ENCODE measurements at regions not wholly inside any gene's neighbourhood (a gene's known extent, or its start where the extent isn't known, plus 50 kb on each side); places are given as distances from the start of the nearest gene placed in this dataset.

- no peak for TF ChIP-seq CTCF (IDR thresholded peaks at IDR 0.05; ENCODE audit: insufficient read depth, low read depth, low read length, missing control alignments)
- no peak for DNase-seq (ENCODE audit: low read depth)
- no peak overlapping the region for H3K4me3 ChIP-seq (ENCODE audit: low read depth, low read length)
Measured at GRCh38 chrX:36508042-36508441, 500.1 kb upstream of the FAM47C start.

DNA sequence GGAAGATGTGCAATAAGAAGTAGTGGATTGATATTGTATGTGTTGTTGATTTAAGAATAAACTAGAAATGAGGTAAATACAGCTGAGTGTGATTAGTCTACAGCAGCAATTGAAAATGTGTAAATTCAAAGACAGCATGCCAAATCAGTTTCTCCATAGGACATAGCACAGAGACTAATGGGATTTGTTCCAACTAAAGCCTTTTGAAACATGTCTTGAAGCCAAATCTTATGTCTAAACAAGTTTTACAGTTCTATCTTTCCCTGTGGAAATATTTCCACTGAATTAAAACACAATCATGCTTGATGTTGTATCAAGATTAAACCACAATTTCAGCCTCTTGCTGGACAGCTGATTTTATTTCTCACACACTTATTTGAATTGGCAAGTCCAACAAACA lies 497.4 kb upstream of the FAM47C start:
- TF ChIP-seq CTCF (IDR thresholded peaks at IDR 0.05; ENCODE audit: insufficient read depth, low read depth, low read length, missing control alignments) = no peak
- no peak overlapping the region for H3K4me3 ChIP-seq (ENCODE audit: low read depth, low read length)
- no peak for DNase-seq (ENCODE audit: low read depth)

DNA sequence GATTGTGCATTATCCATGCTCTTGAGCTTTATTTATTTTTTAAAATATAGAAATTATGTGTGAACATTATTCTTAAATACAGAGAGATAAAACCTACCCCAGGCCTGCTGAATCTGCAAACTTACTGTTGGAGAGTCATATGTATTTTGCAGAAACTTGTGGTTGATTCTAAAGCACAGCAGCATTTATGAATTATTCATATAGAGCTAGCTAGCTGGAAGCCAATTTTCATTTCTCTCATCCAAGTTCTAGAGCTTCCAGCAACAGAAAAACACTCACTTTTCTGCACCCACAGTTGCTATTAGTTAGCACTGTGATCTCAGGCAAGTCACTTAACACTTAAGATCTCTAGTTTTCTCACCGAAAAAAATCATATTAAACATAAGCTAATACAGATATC lies 479.5 kb upstream of the FAM47C start:
- H3K4me3 ChIP-seq (ENCODE audit: low read depth, low read length) = no peak overlapping the region
- no peak for TF ChIP-seq CTCF (IDR thresholded peaks at IDR 0.05; ENCODE audit: insufficient read depth, low read depth, low read length, missing control alignments)

GRCh38 chrX:36534900-36535299 lies 473.3 kb upstream of the FAM47C start:
- no peak for DNase-seq (ENCODE audit: low read depth)
- H3K4me3 ChIP-seq (ENCODE audit: low read depth, low read length) = no peak overlapping the region
- no peak for TF ChIP-seq CTCF (IDR thresholded peaks at IDR 0.05; ENCODE audit: insufficient read depth, low read depth, low read length, missing control alignments)

More for the DNA sequence above, 479.5 kb upstream of the FAM47C start:
- DNase-seq (ENCODE audit: low read depth) = no peak

- no peak overlapping the region for H3K4me3 ChIP-seq (ENCODE audit: low read depth, low read length)
- no peak for DNase-seq (ENCODE audit: low read depth)
- TF ChIP-seq CTCF (IDR thresholded peaks at IDR 0.05; ENCODE audit: insufficient read depth, low read depth, low read length, missing control alignments) = no peak
Measured at GRCh38 chrX:36543499-36543898, 464.7 kb upstream of the FAM47C start.

GRCh38 chrX:36562986-36563385 lies 445.2 kb upstream of the FAM47C start:
- H3K4me3 ChIP-seq (ENCODE audit: low read depth, low read length) = no peak overlapping the region
- no peak for TF ChIP-seq CTCF (IDR thresholded peaks at IDR 0.05; ENCODE audit: insufficient read depth, low read depth, low read length, missing control alignments)
- DNase-seq (ENCODE audit: low read depth) = no peak

GRCh38 chrX:36568946-36569345 lies 439.2 kb upstream of the FAM47C start:
- DNase-seq (ENCODE audit: low read depth) = no peak
- TF ChIP-seq CTCF (IDR thresholded peaks at IDR 0.05; ENCODE audit: insufficient read depth, low read depth, low read length, missing control alignments) = no peak
- H3K4me3 ChIP-seq (ENCODE audit: low read depth, low read length) = no peak overlapping the region
